ENCODE measurements at regions not wholly inside any gene's neighbourhood (a gene's known extent, or its start where the extent isn't known, plus 50 kb on each side); places are given as distances from the start of the nearest gene placed in this dataset.

GRCh38 chr22:23522623-23523251 is 57.4 kb downstream of the IGLL1 start:
- no peak for DNase-seq (ENCODE audit: extremely low read depth in 1 of 2, low read depth in 1 of 2)

GRCh38 chr22:23521441-23522113 is 58.5 kb downstream of the IGLL1 start:
- DNase-seq (ENCODE audit: extremely low read depth in 1 of 2, low read depth in 1 of 2), result peak; percentile 27 to 59

GRCh38 chr22:23520863-23521440 is 59.1 kb downstream of the IGLL1 start:
- DNase-seq (ENCODE audit: extremely low read depth in 1 of 2, low read depth in 1 of 2), result no peak

- DNase-seq (ENCODE audit: extremely low read depth in 1 of 2, low read depth in 1 of 2), result no peak
These were observed 60.5 kb downstream of the IGLL1 start for GRCh38 chr22:23519442-23520157.

GRCh38 chr22:23518376-23519187 is 61.5 kb downstream of the IGLL1 start:
- no peak for DNase-seq (ENCODE audit: extremely low read depth in 1 of 2, low read depth in 1 of 2)

GRCh38 chr22:23517804-23518375 is 62.2 kb downstream of the IGLL1 start:
- DNase-seq (ENCODE audit: extremely low read depth in 1 of 2, low read depth in 1 of 2), result no peak

- DNase-seq (ENCODE audit: extremely low read depth in 1 of 2, low read depth in 1 of 2), result no peak
These were observed 63.8 kb downstream of the IGLL1 start for GRCh38 chr22:23516304-23516703.

- no peak for DNase-seq (ENCODE audit: extremely low read depth in 1 of 2, low read depth in 1 of 2)
These were observed 65.6 kb downstream of the IGLL1 start for GRCh38 chr22:23514322-23515038.

GRCh38 chr22:23513705-23514104 is 66.4 kb downstream of the IGLL1 start:
- DNase-seq (ENCODE audit: extremely low read depth in 1 of 2, low read depth in 1 of 2), result no peak

- DNase-seq (ENCODE audit: extremely low read depth in 1 of 2, low read depth in 1 of 2), result no peak
These were observed 67.0 kb downstream of the IGLL1 start for GRCh38 chr22:23513133-23513532.

- no peak for DNase-seq (ENCODE audit: extremely low read depth in 1 of 2, low read depth in 1 of 2)
These were observed 67.4 kb downstream of the IGLL1 start for GRCh38 chr22:23512721-23513120.

- DNase-seq (ENCODE audit: extremely low read depth in 1 of 2, low read depth in 1 of 2), result no peak
These were observed 67.8 kb downstream of the IGLL1 start for GRCh38 chr22:23512348-23512705.

- no peak for DNase-seq (ENCODE audit: extremely low read depth in 1 of 2, low read depth in 1 of 2)
These were observed 68.3 kb downstream of the IGLL1 start for GRCh38 chr22:23511627-23512347.

GRCh38 chr22:23509571-23510302 is 70.4 kb downstream of the IGLL1 start:
- DNase-seq (ENCODE audit: extremely low read depth in 1 of 2, low read depth in 1 of 2), result no peak

GRCh38 chr22:23504516-23504915 is 75.6 kb downstream of the IGLL1 start:
- DNase-seq (ENCODE audit: extremely low read depth in 1 of 2, low read depth in 1 of 2), result no peak

- DNase-seq (ENCODE audit: extremely low read depth in 1 of 2, low read depth in 1 of 2), result no peak
These were observed 76.2 kb downstream of the IGLL1 start for GRCh38 chr22:23503736-23504440.

GRCh38 chr22:23503142-23503541 is 76.9 kb downstream of the IGLL1 start:
- no peak for DNase-seq (ENCODE audit: extremely low read depth in 1 of 2, low read depth in 1 of 2)

GRCh38 chr22:23501708-23502107 is 78.4 kb downstream of the IGLL1 start:
- no peak for DNase-seq (ENCODE audit: extremely low read depth in 1 of 2, low read depth in 1 of 2)

Data from activated CD8-positive, alpha-beta memory T cell treated with anti-CD3 and anti-CD28 coated beads for 1 hour (primary cell).